GM18951 (cell line): ENCODE measurements at regions not wholly inside any gene's neighbourhood (a gene's known extent, or its start where the extent isn't known, plus 50 kb on each side); places are given as distances from the start of the nearest gene placed in this dataset.

Experiments
- POLR2A ChIP-seq: IDR thresholded peaks from 4 replicates; pipeline ENCODE4 v1.6.1; 2011; ENCODE audit warnings: mild to moderate bottlenecking; ENCODE audit not compliant: insufficient read length, insufficient read depth; ENCODE audit errors: extremely low read depth
- in situ Hi-C: fragments of 300-500 bp; cut with MboI; formaldehyde crosslinking; loops from one replicate; pipeline ENCODE4 v1.12.0; 2022; ENCODE audit warnings: low sequenced_read_pairs, mixed read lengths, inconsistent platforms; ENCODE audit not compliant: unreplicated experiment

DNA sequence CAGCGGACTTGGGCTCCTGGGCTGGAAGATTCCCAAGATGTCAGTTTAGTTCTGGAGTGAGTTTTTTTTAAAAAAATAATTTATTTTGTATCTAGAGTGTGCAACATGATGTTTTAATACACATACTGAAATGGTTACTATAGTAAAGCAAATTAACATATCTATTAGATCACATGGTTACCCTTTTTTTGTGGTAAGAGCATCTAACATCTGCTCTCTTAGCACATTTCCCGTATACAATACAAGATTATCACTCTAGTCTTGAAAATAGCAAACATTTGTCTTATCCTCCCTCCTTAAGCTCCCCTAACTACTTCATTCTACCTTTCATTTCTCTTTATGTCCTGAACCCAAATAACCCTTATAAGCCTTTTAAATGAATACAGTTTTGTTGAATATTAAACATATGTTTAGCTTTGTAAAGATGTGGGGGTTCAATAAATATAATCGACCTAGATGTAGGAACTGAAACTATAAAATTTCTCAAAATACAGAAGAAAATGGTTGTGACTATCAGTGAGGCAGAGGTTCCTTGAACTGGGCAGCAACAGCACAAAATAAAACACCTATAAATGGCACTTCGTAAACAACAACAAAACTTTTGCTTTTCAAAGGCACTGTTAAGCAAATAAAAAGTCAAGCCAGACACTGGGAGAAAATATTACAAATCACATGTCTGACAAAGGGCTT lies 466.6 kb downstream of the FGF9 start:
- in situ Hi-C loops = no loop called here
- TF ChIP-seq POLR2A = no peak

- in situ Hi-C loops = no loop called here
Measured at GRCh38 chr13:22138947-22139346, 468.1 kb downstream of the FGF9 start.

GRCh38 chr13:22141716-22142115 lies 470.8 kb downstream of the FGF9 start:
- in situ Hi-C loops = no loop called here
- no peak for TF ChIP-seq POLR2A

More at GRCh38 chr13:22138947-22139346, 468.1 kb downstream of the FGF9 start:
- TF ChIP-seq POLR2A = no peak

- in situ Hi-C loops = no loop called here
- TF ChIP-seq POLR2A = no peak
Measured at GRCh38 chr13:22143671-22144070, 472.8 kb downstream of the FGF9 start.

DNA sequence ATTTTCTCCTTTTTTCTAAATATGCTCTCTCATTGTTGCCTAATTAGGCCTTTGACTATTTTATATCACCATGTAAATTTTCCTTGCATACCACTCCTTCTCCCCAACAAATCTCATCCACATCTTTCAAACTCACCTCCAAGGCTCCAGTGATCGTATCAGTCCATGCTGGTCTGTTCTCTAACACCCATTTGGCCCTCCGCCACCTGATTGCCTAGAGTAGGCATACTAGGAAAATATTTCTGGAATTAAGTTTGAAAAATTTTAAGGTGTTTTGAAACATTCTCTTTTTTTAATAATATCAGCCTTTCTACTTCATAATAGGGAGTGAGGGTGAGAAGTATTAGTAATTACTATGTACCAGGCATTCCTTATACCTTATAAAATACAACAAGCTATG lies 473.9 kb downstream of the FGF9 start:
- TF ChIP-seq POLR2A = no peak
- in situ Hi-C loops = no loop called here

GRCh38 chr13:22148187-22148586 lies 477.3 kb downstream of the FGF9 start:
- in situ Hi-C loops = no loop called here
- TF ChIP-seq POLR2A = no peak

DNA sequence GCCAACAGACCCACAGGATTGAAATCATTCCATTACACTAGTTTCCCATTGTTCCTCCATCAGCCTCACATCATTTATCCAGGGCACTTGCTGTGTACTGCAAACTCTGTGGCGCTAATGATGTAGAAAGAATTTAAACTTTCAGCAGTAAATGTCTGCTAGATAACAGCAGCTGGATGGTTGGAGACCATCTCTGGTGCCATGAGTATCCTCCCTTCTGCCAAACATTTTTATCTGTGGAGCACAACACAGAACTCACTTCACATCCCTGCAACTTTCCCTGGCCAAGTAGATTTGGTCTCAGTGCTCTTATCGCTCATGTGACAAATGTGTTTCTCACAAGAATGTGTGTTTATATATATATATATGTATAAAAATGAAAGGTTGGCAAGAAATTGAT lies 481.9 kb downstream of the FGF9 start:
- TF ChIP-seq POLR2A = no peak
- in situ Hi-C loops = no loop called here

- in situ Hi-C loops = no loop called here
- TF ChIP-seq POLR2A = no peak
Measured at GRCh38 chr13:22154041-22154440, 483.2 kb downstream of the FGF9 start.

GRCh38 chr13:22161871-22162270 lies 491.0 kb downstream of the FGF9 start:
- no peak for TF ChIP-seq POLR2A
- in situ Hi-C loops = no loop called here

GRCh38 chr13:22162889-22163288 lies 492.0 kb downstream of the FGF9 start:
- no peak for TF ChIP-seq POLR2A
- in situ Hi-C loops = no loop called here

DNA sequence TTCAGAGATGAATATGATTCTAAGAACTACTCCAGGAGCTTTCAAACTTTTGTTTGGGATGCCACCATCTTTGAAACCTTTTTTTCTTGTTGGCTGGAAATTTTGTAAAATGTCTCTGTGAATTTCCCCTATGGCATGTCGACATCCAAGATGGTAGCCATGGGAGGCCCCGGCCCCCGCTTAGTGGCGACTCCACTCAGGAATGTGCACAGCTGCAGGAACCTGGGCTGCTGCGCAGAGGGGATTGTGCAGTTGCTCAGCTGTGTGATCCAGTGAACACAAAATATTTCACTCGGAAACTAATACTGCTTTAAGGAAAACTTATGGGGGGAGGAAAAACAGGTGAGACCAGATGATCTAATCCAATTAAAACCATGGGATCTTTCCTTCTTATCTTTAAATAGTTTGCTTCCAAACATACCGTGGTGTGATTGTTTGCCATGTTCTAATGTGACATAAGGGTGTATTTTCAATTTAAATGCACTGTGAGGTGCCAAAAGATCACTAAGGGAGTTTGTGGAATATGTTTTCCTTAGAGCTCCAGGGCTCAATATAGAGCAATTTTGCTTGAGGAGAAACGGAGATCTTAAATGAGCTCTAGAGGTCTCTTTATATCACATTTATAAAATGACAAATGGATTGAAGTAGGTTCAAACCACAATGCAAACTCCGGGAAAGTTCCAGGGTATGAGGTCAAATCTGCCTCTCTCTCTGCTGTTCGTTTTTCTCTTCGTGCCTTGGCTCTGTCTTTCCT lies 497.7 kb downstream of the FGF9 start:
- in situ Hi-C loops = no loop called here
- TF ChIP-seq POLR2A = no peak

DNA sequence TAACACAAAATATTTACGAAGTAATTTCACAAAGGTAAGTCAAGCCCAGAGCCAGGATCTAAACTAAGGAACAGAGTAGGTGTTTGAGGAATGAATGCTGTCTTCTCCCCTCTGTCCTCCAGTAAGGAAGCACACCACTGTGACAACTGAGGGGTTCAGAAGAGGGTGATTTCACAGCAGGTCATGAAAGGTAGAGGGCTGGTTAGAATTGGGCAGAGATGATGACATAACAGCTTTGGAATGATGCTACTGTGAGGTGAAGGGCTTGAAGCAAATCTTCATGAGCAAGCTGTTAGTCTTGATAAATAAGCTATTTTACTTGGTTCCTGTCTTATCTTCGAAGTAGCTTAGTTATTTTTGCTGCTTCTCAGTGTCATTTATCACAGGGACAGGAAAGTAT lies 498.6 kb downstream of the FGF9 start:
- no peak for TF ChIP-seq POLR2A
- in situ Hi-C loops = no loop called here

DNA sequence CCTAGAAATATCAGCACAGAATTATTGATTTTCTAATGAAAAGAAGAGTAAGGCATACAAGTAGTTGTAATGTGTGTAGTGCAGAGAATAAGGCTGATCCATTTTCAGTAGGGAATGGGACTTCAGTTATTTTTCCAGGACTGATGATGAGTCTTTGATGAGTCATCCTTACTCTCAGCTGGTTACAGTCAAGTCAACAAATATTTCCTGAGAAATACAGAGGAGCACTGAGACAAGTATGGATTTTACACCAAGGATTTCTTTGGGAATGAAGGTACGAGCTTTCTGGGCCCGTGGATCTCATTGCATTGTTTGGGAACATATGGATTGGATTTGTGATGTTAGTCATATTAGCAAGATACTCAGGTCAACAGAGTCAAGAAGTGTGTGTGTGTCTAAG lies 502.7 kb downstream of the FGF9 start:
- in situ Hi-C loops = no loop called here

DNA sequence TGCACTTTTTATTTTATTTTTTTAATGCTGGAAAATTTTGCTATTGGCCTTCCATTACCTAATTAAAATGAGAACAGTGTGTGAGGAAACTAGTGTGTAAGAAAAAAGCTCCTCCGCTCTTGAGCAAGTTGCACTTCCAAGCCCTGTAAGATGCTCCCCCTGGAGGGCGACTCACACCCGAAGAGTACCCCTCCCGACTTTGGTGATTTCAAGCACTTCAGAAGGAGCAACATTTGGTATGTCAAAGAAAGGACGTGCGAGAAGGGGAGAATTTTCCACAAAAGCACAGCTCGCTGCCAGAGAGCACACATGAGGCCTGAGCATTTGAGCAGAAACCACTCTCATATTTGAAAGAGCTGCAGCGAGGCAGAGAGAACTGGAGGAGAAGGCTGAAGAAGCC lies 504.4 kb downstream of the FGF9 start:
- in situ Hi-C loops = no loop called here
- no peak for TF ChIP-seq POLR2A

More for the DNA sequence above, 502.7 kb downstream of the FGF9 start:
- no peak for TF ChIP-seq POLR2A
